ENCODE measurements at regions not wholly inside any gene's neighbourhood (a gene's known extent, or its start where the extent isn't known, plus 50 kb on each side); places are given as distances from the start of the nearest gene placed in this dataset. TPM values are rescaled to one million over a fixed set of nuclear protein-coding genes. Genes with fewer than 3 reads are reported as not detected.

Small RNA genes in the stretch of these regions (small RNA-seq; reads per million reads assigned to genes)
- not detected for gene B3GNTL1P2
